Neural progenitor cell (in vitro differentiated cells): ENCODE measurements at regions not wholly inside any gene's neighbourhood (a gene's known extent, or its start where the extent isn't known, plus 50 kb on each side); places are given as distances from the start of the nearest gene placed in this dataset.

ENCODE experiments used
- DNase-seq: peaks from one replicate; pipeline ENCODE4 v3.0.0-alpha.2; 2016; ENCODE audit warnings: low spot score
- H2AFZ ChIP-seq: fragments of 200-600 bp; sonication (generic); replicated peaks from 2 replicates; pipeline ENCODE4 v1.6.1; 2016; ENCODE audit warnings: antibody characterized with exemption
- H3F3A ChIP-seq: fragments of 200-600 bp; sonication (generic); 2 replicates; pipeline ENCODE4 v1.6.1; 2016; ENCODE audit warnings: antibody characterized with exemption, low read depth
- H3K27ac ChIP-seq: fragments of 200-600 bp; sonication (generic); 2 replicates; pipeline ENCODE4 v1.5.1; 2016; ENCODE audit warnings: mild to moderate bottlenecking
- H3K27me3 ChIP-seq: fragments of 200-600 bp; sonication (generic); 2 replicates; pipeline ENCODE4 v1.6.1; 2016; ENCODE audit warnings: mild to moderate bottlenecking, moderate library complexity
- H3K36me3 ChIP-seq: fragments of 200-600 bp; sonication (generic); 2 replicates; pipeline ENCODE4 v1.5.1; 2016
- H3K4me1 ChIP-seq: fragments of 200-600 bp; sonication (generic); 2 replicates; pipeline ENCODE4 v1.6.1; 2016; ENCODE audit warnings: mixed run types
- H3K4me2 ChIP-seq: fragments of 200-600 bp; sonication (generic); 2 replicates; pipeline ENCODE4 v1.6.1; 2016
- H3K4me3 ChIP-seq: fragments of 200-600 bp; sonication (generic); 2 replicates; pipeline ENCODE4 v1.5.1; 2016
- H3K79me2 ChIP-seq: fragments of 200-600 bp; sonication (generic); 2 replicates; pipeline ENCODE4 v1.6.1; 2016; ENCODE audit warnings: low read depth
- H3K9ac ChIP-seq: fragments of 200-600 bp; sonication (generic); 2 replicates; pipeline ENCODE4 v1.6.1; 2016
- H3K9me3 ChIP-seq: fragments of 200-600 bp; sonication (generic); 2 replicates; pipeline ENCODE4 v1.5.1; 2016; ENCODE audit warnings: low read depth
- H4K20me1 ChIP-seq: fragments of 200-600 bp; sonication (generic); 2 replicates; pipeline ENCODE4 v1.6.1; 2016; ENCODE audit warnings: low read depth
- H3K27ac Mint-ChIP-seq: 3 replicates; pipeline ENCODE4 v1.8.0; 2021; ENCODE audit warnings: mixed read lengths
- H3K27me3 Mint-ChIP-seq: 2 replicates; pipeline ENCODE4 v1.8.0; 2022; ENCODE audit warnings: low read depth, mild to moderate bottlenecking, inconsistent platforms, moderate library complexity, mixed read lengths; ENCODE audit not compliant: insufficient read depth
- H3K36me3 Mint-ChIP-seq: 3 replicates; pipeline ENCODE4 v1.8.0; 2021; ENCODE audit warnings: mixed read lengths
- H3K4me1 Mint-ChIP-seq: 3 replicates; pipeline ENCODE4 v1.8.0; 2021; ENCODE audit warnings: mixed read lengths
- H3K4me3 Mint-ChIP-seq: 3 replicates; pipeline ENCODE4 v1.8.0; 2021; ENCODE audit warnings: mild to moderate bottlenecking, moderate library complexity, mixed read lengths
- H3K9me3 Mint-ChIP-seq: 3 replicates; pipeline ENCODE4 v1.8.0; 2020; ENCODE audit warnings: mixed read lengths
- CTCF ChIP-seq: fragments of 200-600 bp; sonication (generic); IDR thresholded peaks from 2 replicates; pipeline ENCODE4 v1.5.1; 2017; ENCODE audit warnings: antibody characterized with exemption, mild to moderate bottlenecking
- EZH2 ChIP-seq: fragments of 200-600 bp; sonication (generic); IDR thresholded peaks from 2 replicates; pipeline ENCODE4 v1.6.1; 2017; ENCODE audit warnings: antibody characterized with exemption, mild to moderate bottlenecking, moderate library complexity
- EZH2phosphoT487 ChIP-seq: fragments of 200-600 bp; sonication (generic); IDR thresholded peaks from 2 replicates; pipeline ENCODE4 v1.6.1; 2017; ENCODE audit warnings: antibody characterized with exemption

DNA sequence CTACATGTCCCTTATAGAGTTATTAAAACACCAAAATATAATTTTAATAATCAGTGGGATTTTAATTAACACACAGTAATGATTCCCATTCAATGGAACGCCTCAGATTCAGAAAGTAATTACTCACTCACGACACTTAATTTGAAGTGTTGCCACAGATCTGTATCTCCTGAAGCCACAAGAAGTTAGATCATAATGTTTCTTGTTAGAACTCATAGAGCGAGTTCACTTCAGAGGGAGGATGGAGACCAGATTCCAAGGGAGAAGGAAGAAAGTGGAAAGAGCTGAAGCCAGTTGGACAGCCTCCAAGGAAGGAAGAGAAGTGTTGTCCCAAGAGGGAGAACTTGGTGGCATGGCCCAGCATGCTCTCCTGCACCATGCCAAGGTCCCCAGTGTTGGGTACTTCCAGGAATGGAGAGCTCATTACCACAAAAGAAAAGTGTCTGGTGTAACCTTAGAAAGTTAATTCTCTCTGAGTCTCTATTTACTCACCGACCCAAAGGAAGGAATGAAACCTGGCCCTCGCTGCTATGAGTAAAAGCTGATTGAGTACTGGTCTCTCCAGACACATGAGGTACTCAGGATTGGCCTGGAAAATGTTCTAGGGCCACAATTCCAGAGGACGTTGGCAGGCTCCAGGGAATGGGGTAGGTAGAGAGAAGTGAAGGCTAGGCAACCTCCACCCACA is 305.4 kb downstream of the BCL11B start:
- TF ChIP-seq EZH2phosphoT487 (no peak), EZH2 (no peak), CTCF (no peak)

GRCh38 chr14:98974113-98974512 is 297.9 kb downstream of the BCL11B start:
- no peaks in the 10 kb centered on the region for H3K79me2 ChIP-seq
- H4K20me1 ChIP-seq, result no peaks in the 10 kb centered on the region
- TF ChIP-seq CTCF (no peak), EZH2 (no peak), EZH2phosphoT487 (no peak)
- no peaks in the 10 kb centered on the region for H3K36me3 Mint-ChIP-seq
- H2AFZ ChIP-seq, result no peak overlapping the region
- no peak overlapping the region for H3K27ac Mint-ChIP-seq
- no peak overlapping the region for H3K27ac ChIP-seq
- no peak overlapping the region for H3K9ac ChIP-seq
- no peaks in the 10 kb centered on the region for H3K27me3 ChIP-seq
- H3K36me3 ChIP-seq, result no peaks in the 10 kb centered on the region
- no peak overlapping the region for H3K4me2 ChIP-seq
- no peaks in the 10 kb centered on the region for H3F3A ChIP-seq
- H3K4me1 Mint-ChIP-seq, result peaks cover 5% of the 10 kb centered on the region
- H3K4me1 ChIP-seq, result no peaks in the 10 kb centered on the region
- peaks cover 5% of the 10 kb centered on the region for H3K9me3 ChIP-seq
- no peak overlapping the region for H3K4me3 Mint-ChIP-seq
- no peak overlapping the region for H3K4me3 ChIP-seq
- peaks cover 3% of the 10 kb centered on the region for H3K9me3 Mint-ChIP-seq
- H3K27me3 Mint-ChIP-seq, result peaks cover 2% of the 10 kb centered on the region
- no peak for DNase-seq

More for the DNA sequence above, 305.4 kb downstream of the BCL11B start:
- no peak overlapping the region for H3K27ac ChIP-seq
- H3K9me3 ChIP-seq, result no peaks in the 10 kb centered on the region
- no peaks in the 10 kb centered on the region for H3K4me1 ChIP-seq
- Mint-ChIP-seq H3K4me1 (no peaks in the 10 kb centered on the region), H3K9me3 (peaks cover 2% of the 10 kb centered on the region), H3K27me3 (peaks cover 2% of the 10 kb centered on the region), H3K36me3 (no peaks in the 10 kb centered on the region), H3K4me3 (no peak overlapping the region), H3K27ac (no peak overlapping the region)
- H3K9ac ChIP-seq, result no peak overlapping the region
- no peaks in the 10 kb centered on the region for H4K20me1 ChIP-seq
- no peaks in the 10 kb centered on the region for H3K27me3 ChIP-seq
- no peak overlapping the region for H3K4me3 ChIP-seq
- H3K79me2 ChIP-seq, result no peaks in the 10 kb centered on the region
- H3K36me3 ChIP-seq, result no peaks in the 10 kb centered on the region
- H3K4me2 ChIP-seq, result no peak overlapping the region
- H3F3A ChIP-seq, result no peaks in the 10 kb centered on the region
- no peak for DNase-seq
- no peak overlapping the region for H2AFZ ChIP-seq

- Mint-ChIP-seq H3K27me3 (peaks cover 2% of the 10 kb centered on the region), H3K9me3 (peaks cover 3% of the 10 kb centered on the region)
- H3F3A ChIP-seq, result no peaks in the 10 kb centered on the region
Measured at GRCh38 chr14:98976271-98976670, 295.7 kb downstream of the BCL11B start.

More at GRCh38 chr14:98976271-98976670, 295.7 kb downstream of the BCL11B start:
- Histone ChIP-seq H4K20me1 (no peaks in the 10 kb centered on the region), H3K4me3 (no peak overlapping the region), H3K27ac (no peak overlapping the region), H3K79me2 (no peaks in the 10 kb centered on the region), H3K9ac (no peak overlapping the region), H3K36me3 (no peaks in the 10 kb centered on the region), H3K27me3 (no peaks in the 10 kb centered on the region), H3K4me2 (no peak overlapping the region), H2AFZ (no peak overlapping the region), H3K4me1 (no peaks in the 10 kb centered on the region), H3K9me3 (peaks cover 5% of the 10 kb centered on the region)
- Mint-ChIP-seq H3K4me1 (peaks cover 5% of the 10 kb centered on the region), H3K36me3 (no peaks in the 10 kb centered on the region), H3K27ac (no peak overlapping the region), H3K4me3 (no peak overlapping the region)
- no peak for DNase-seq
- TF ChIP-seq EZH2phosphoT487, result no peak
- no peak for TF ChIP-seq EZH2
- no peak for TF ChIP-seq CTCF
